Medulla oblongata (tissue), 1 donor: ENCODE measurements at regions not wholly inside any gene's neighbourhood (a gene's known extent, or its start where the extent isn't known, plus 50 kb on each side); places are given as distances from the start of the nearest gene placed in this dataset.
"Not testable (repeated sequence)": the region's sequence is repeated elsewhere in the genome, so short reads cannot be mapped to it uniquely, and the experiment has no call there.

Experiments used
- DNase-seq: peaks from one replicate; pipeline ENCODE4 v3.0.0-alpha.2; 2015; ENCODE audit errors: extremely low spot score

GRCh38 chr2:16069663-16069932, 129.2 kb downstream of the MYCN start:
- peak; percentile 80 for DNase-seq

DNA sequence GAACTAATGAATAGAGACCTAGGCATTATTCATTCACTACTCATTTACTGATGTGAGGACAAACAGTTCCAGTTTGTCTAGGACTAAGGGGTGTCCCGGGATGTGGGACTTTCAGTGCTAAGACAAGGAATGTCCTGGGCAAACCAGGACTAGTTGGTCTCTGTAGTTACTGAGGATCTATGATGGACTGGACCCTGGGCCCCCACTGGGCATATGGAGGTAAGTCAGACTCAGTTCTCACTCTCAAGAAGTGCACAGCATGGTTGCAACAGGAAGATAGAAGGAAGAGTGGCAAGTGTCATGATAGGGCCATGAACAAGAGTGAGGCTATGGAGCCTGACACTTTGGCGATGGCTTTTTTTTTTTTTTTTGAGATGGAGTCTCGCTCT, 128.2 kb downstream of the MYCN start:
- DNase-seq: no peak

- no peak for DNase-seq
These were observed 127.7 kb downstream of the MYCN start for GRCh38 chr2:16067866-16068551.

GRCh38 chr2:16067444-16067843, 127.1 kb downstream of the MYCN start:
- no peak for DNase-seq

DNA sequence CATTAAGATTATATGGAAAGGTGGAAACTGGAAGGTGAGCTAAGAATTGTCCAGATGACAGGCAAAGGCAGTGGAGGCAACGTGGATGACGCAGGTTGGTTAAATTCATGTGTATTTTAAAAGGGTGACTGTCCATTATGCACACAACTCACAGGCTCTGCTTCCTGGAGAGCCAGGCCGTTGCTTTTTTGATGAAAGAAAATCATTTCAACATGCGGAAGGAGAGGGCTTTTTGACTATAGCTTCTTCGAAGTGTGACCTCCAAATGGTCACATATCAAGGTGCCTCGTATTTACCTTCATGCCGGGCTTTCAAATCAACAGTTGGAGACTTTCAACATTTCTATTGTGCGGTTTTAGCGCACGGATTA, 126.7 kb downstream of the MYCN start:
- no peak for DNase-seq

- no peak for DNase-seq
These were observed 126.1 kb downstream of the MYCN start for GRCh38 chr2:16066261-16067036.

DNA sequence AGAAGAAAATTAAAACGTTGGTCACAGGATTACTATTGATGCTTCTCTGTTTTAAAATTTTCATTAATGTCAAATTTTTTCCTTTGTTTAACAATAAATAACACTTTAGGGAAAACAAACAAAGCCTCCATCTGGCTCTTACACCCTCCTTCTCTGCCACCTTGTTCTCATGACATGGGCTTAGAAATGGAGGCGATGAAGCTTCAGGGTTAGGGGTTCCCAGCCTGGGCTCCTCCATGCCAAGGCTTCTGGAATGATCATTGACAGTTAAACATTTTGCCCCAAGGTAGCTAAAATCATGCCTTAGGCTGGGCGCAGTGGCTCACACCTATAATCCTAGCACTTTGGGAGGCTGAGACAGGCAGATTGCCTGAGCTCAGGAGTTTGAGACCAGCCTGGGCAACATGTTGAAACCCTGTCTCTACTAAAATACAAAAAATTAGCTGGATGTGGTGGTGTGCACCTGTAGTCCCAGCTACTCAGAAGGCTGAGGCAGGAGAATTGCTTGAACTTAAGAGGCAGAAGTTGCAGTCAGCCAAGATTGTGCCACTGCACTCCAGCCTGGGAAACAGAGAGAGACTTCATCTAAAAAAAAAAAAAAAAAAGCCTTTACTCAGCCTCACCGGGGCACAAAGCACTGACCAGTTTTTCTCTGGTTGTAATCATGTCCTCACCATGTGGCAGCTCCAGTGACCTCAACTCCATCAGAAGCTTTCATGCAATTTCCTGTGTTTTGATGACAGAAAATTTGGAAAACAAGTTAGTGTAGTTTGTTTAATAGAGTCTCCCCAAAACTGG, 125.1 kb downstream of the MYCN start:
- DNase-seq: not testable (repeated sequence)

GRCh38 chr2:16064745-16065144, 124.4 kb downstream of the MYCN start:
- no peak for DNase-seq

DNA sequence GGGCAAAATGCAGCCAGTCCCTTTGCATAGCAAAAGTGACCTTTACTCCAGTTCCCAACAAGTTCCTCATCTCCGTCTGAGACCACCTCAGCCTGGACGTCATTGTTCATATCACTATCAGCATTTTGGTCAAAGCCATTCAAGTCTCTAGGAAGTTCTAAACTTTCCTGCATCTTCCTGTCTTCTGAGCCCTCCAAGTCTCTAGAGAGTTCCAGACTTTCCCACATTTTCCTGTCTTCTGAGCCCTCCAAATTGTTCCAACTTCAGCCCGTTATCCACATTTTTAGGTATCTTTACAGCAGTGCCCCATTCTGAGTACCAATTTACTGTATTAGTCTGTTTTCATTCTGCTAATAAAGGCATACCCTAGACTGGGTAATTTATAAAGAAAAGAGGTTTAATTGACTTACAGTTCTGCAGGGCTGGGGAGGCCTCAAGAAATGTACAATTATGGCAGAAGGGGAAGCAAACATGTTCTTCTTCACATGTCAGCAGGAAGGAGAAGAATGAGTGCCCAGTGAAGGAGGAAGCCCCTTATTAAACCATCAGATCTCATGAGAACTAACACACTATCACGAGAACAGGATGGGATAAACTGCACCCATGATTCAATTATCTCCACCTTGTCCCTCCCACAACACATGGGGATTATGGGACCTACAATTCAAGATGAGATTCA, 123.7 kb downstream of the MYCN start:
- no peak for DNase-seq

- DNase-seq: no peak
These were observed 123.0 kb downstream of the MYCN start for GRCh38 chr2:16063251-16063850.

DNA sequence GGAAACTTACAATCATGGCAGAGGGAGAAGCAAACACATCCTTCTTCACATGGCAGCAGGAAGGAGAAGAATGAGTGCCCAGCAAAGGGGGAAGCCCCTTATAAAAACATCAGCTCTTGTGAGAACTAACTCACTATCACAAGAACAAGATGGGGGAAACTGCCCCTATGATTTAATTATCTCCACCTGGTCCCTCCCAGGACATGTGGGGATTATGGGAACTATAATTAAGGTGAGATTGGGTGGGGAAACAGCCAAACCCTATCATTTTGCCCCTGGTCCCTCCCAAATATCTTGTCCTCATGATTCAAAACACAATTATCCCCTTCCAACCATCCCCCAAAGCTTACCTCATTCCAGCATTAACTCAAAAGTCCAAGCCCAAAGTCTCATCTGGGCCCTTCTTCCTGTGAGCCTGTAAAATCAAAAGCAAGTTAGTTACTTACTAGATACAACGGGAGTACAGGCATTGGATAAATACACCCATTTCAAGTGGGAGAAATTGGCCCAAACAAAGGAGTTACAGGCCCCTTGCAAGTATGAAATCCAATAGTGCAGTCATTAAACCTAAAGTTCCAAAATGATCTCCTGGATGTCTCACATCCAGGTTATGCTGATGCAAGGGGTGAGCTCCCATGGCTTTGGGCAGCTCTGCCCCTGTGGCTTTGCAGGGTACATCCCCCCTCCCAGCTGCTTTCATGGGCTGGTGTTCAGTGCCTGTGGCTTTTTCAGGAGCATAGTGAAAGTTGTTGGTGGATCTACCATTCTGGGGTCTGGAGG, 122.3 kb downstream of the MYCN start:
- no peak for DNase-seq

- DNase-seq: no peak
These were observed 121.3 kb downstream of the MYCN start for GRCh38 chr2:16061441-16062217.

GRCh38 chr2:16060936-16061338, 120.6 kb downstream of the MYCN start:
- DNase-seq: no peak

GRCh38 chr2:16060125-16060935, 120.0 kb downstream of the MYCN start:
- DNase-seq: no peak

GRCh38 chr2:16059393-16060016, 119.2 kb downstream of the MYCN start:
- DNase-seq: no peak

DNA sequence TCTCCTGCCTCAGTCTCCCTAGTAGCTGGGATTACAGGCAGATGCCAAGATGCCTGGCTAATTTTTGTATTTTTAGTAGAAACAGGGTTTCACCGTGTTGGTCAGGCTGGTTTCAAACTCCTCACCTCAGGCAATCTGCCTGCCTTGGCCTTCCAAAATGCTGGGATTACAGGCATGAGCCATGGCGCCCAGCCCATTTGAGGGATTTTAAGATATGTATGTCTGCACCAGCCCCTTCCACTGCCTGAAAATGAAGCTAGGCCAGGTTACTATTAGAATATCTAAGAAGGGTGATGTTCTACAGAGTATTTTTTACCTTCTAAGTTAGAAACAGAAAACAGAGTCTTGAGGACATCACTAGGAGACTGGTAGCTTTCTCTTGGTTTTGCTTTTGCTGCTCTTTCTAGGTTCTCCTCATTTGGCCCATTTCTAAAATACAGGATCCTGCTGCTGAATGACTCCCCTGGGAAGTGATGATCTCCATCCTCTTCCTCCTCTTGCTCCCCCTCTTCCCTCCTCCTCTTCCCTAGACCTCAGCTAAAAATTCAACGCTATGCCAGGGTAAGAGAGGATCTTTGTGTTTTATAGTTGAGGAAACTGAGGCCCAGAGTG, 118.5 kb downstream of the MYCN start:
- DNase-seq: no peak

DNA sequence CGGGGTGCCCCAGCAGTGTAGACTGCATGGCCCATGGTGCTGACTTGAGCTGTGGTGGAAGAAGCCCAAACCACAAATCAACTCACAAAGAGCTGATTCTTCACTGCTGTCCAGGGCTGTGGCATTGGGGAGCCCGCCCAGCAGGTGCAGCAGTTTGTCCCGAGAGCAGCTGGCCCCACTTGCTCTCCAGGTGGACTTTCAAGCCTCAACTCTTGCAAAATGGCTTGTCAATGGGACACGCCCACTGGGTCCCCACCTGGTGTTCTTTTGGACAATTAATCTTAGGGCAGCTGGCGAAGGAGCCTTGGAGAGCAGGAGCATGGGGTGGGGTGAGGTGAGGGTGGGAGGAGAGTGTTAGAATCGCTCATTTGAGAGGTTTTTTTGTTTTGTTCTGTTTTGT, 117.9 kb downstream of the MYCN start:
- DNase-seq: no peak

DNA sequence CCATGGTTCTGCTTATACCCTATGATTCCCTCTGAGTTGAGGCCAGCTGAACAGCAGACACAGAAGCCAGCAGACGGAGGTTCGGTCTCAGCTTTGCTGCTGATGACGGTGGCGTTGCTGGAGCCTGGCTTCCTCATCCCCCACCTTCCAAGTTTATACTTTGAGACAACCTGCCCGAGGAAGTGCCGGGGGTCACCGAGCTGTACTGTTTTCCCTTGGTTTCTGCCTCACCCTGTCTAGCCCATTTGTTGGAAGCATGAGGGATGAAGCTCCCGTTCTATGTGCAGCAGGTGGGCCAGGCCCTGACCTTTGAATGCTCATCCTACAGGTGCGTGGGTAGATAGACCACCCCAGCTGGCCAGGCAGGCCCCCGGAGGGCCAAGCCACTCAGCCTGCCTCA, 117.3 kb downstream of the MYCN start:
- no peak for DNase-seq
